ENCODE measurements at regions not wholly inside any gene's neighbourhood (a gene's known extent, or its start where the extent isn't known, plus 50 kb on each side); places are given as distances from the start of the nearest gene placed in this dataset.

GRCh38 chr13:66102864-66103263, 1127.3 kb downstream of the PCDH9 start:
- TF ChIP-seq CTCF (IDR thresholded peaks at IDR 0.05; ENCODE audit: extremely low read depth in 1 of 2, insufficient read depth in 1 of 2, low read depth in 1 of 2, low read length in 2 of 2) (no peak), GATA2 (IDR thresholded peaks at IDR 0.05; ENCODE audit: insufficient read depth, insufficient read length, low read depth, low read length) (no peak), FOS (IDR thresholded peaks at IDR 0.05; ENCODE audit: borderline replicate concordance, insufficient read depth, low read length) (no peak), POLR2A (IDR thresholded peaks at IDR 0.05; ENCODE audit: low read depth, low read length) (no peak), POLR2AphosphoS5 (IDR thresholded peaks at IDR 0.05; ENCODE audit: insufficient read depth, low read depth, low read length) (no peak), MAX (IDR thresholded peaks at IDR 0.05; ENCODE audit: insufficient read depth, insufficient read length) (no peak)

Data from endothelial cell of umbilical vein (primary cell).